ENCODE measurements at regions not wholly inside any gene's neighbourhood (a gene's known extent, or its start where the extent isn't known, plus 50 kb on each side); places are given as distances from the start of the nearest gene placed in this dataset.

- WGBS, 2 donors = 91 to 95% methylated on average over 2 of the region's 2 CpGs
- TF ChIP-seq CTCF (IDR thresholded peaks at IDR 0.05) (no peak), POLR2A (IDR thresholded peaks at IDR 0.05) (no peak)
- no peak overlapping the region for H3K4me3 ChIP-seq (ENCODE audit: low read depth, poor library complexity, severe bottlenecking)
- no peak for DNase-seq (ENCODE audit: low spot score in 2 of 2)
- intact Hi-C loops (cut with DNase I; ENCODE audit: low total_unique reads) = loop anchor here (10.0 kb wide), 1 partner anchor 195 kb away; no protein-coding TSS in a partner anchor
Measured at GRCh38 chr3:20890111-20890519, 704.1 kb upstream of the SGO1 start.

- TF ChIP-seq CTCF (IDR thresholded peaks at IDR 0.05) (no peak), POLR2A (IDR thresholded peaks at IDR 0.05) (no peak)
- intact Hi-C loops (cut with DNase I; ENCODE audit: low total_unique reads) = no loop called here
Measured at GRCh38 chr3:20878691-20879090, 692.7 kb upstream of the SGO1 start.

GRCh38 chr3:20873235-20873634 lies 687.2 kb upstream of the SGO1 start:
- WGBS, 2 donors = 89 to 91% methylated on average over 3 of the region's 3 CpGs
- no peak for TF ChIP-seq CTCF (IDR thresholded peaks at IDR 0.05)
- no peak for TF ChIP-seq POLR2A (IDR thresholded peaks at IDR 0.05)
- intact Hi-C loops (cut with DNase I; ENCODE audit: low total_unique reads) = no loop called here
- H3K4me3 ChIP-seq (ENCODE audit: low read depth, poor library complexity, severe bottlenecking) = no peak overlapping the region
- no peak for DNase-seq (ENCODE audit: low spot score in 2 of 2)

More at GRCh38 chr3:20878691-20879090, 692.7 kb upstream of the SGO1 start:
- no peak for DNase-seq (ENCODE audit: low spot score in 2 of 2)
- H3K4me3 ChIP-seq (ENCODE audit: low read depth, poor library complexity, severe bottlenecking) = no peak overlapping the region
- 82 to 85% methylated on average over 2 of the region's 2 CpGs for WGBS, 2 donors

- no peak overlapping the region for H3K4me3 ChIP-seq (ENCODE audit: low read depth, poor library complexity, severe bottlenecking)
- TF ChIP-seq CTCF (IDR thresholded peaks at IDR 0.05) (no peak), POLR2A (IDR thresholded peaks at IDR 0.05) (no peak)
- DNase-seq (ENCODE audit: low spot score in 2 of 2) = no peak
- 47 to 56% methylated on average over 4 of the region's 4 CpGs for WGBS, 2 donors
- intact Hi-C loops (cut with DNase I; ENCODE audit: low total_unique reads) = no loop called here
Measured at GRCh38 chr3:20870106-20870899, 684.3 kb upstream of the SGO1 start.

- no peak for DNase-seq (ENCODE audit: low spot score in 2 of 2)
- intact Hi-C loops (cut with DNase I; ENCODE audit: low total_unique reads) = no loop called here
- no peak overlapping the region for H3K4me3 ChIP-seq (ENCODE audit: low read depth, poor library complexity, severe bottlenecking)
- TF ChIP-seq CTCF (IDR thresholded peaks at IDR 0.05) = no peak
- no peak for TF ChIP-seq POLR2A (IDR thresholded peaks at IDR 0.05)
Measured at GRCh38 chr3:20865803-20866202, 679.8 kb upstream of the SGO1 start.

GRCh38 chr3:20861454-20861853 lies 675.4 kb upstream of the SGO1 start:
- H3K4me3 ChIP-seq (ENCODE audit: low read depth, poor library complexity, severe bottlenecking) = no peak overlapping the region
- 70 to 71% methylated on average over 4 of the region's 4 CpGs for WGBS, 2 donors
- no peak for DNase-seq (ENCODE audit: low spot score in 2 of 2)
- TF ChIP-seq CTCF (IDR thresholded peaks at IDR 0.05) = no peak
- no peak for TF ChIP-seq POLR2A (IDR thresholded peaks at IDR 0.05)
- intact Hi-C loops (cut with DNase I; ENCODE audit: low total_unique reads) = no loop called here
